Astrocyte (in vitro differentiated cells and primary cell): ENCODE measurements at regions not wholly inside any gene's neighbourhood (a gene's known extent, or its start where the extent isn't known, plus 50 kb on each side); places are given as distances from the start of the nearest gene placed in this dataset.

ENCODE experiments used
- CTCF ChIP-seq: IDR thresholded peaks from 2 replicates; pipeline ENCODE4 v1.5.1; 2011; ENCODE audit warnings: low read depth, mild to moderate bottlenecking, inconsistent platforms, low read length, moderate library complexity; ENCODE audit not compliant: insufficient read depth
- EZH2 ChIP-seq: IDR thresholded peaks from 2 replicates; pipeline ENCODE4 v1.6.1; 2012; ENCODE audit warnings: mild to moderate bottlenecking, low read length, inconsistent platforms; ENCODE audit not compliant: insufficient read depth

- TF ChIP-seq EZH2 (no peak), CTCF (no peak)
These were observed 83.8 kb upstream of the TLK1 start for GRCh38 chr2:171244466-171244969.
